Common myeloid progenitor, CD34-positive (primary cell): ENCODE measurements at regions not wholly inside any gene's neighbourhood (a gene's known extent, or its start where the extent isn't known, plus 50 kb on each side); places are given as distances from the start of the nearest gene placed in this dataset.
"Not testable (repeated sequence)": the region's sequence is repeated elsewhere in the genome, so short reads cannot be mapped to it uniquely, and the experiment has no call there.

Experiments used
- CTCF ChIA-PET: fragments of 350-600 bp; sonication (Branson Sonifier 250); formaldehyde crosslinking; loops from one replicate; lab custom pipeline; 2021; ENCODE audit warnings: antibody characterized with exemption; lab: Charles Lee
- POLR2A ChIA-PET: fragments of 350-600 bp; sonication (Branson Sonifier 250); formaldehyde crosslinking; loops from one replicate; lab custom pipeline; 2021; ENCODE audit warnings: antibody characterized with exemption; lab: Charles Lee
- DNase-seq, 3 donors: peaks; one replicate each; pipeline versions ENCODE4 v3.0.0 to v3.0.0-alpha.2; 2013
- H3K27ac ChIP-seq, 2 experiments: 1 replicate in 1 of 2; 2 replicates in 1 of 2; pipeline ENCODE4 v1.7.0; 2013; ENCODE audit warnings: inconsistent platforms in 2 of 2, low read length in 2 of 2, mild to moderate bottlenecking in 2 of 2, low read depth in 1 of 2, moderate library complexity in 1 of 2; ENCODE audit not compliant: severe bottlenecking in 2 of 2, insufficient read depth in 1 of 2, poor library complexity in 1 of 2
- H3K27me3 ChIP-seq, 5 experiments: replicated peaks in 2 of 5; 1 replicate in 3 of 5; 2 replicates in 2 of 5; pipeline versions ENCODE4 v1.6.1 to v1.7.0; 2013; ENCODE audit warnings: low read length in 4 of 5, mild to moderate bottlenecking in 2 of 5, moderate library complexity in 2 of 5, inconsistent platforms in 1 of 5; ENCODE audit not compliant: insufficient read depth in 5 of 5, control insufficient read depth in 4 of 5
- H3K36me3 ChIP-seq, 4 experiments: 1 replicate in 2 of 4; 2 replicates in 2 of 4; pipeline versions ENCODE4 v1.6.1 to v1.7.0; 2013; ENCODE audit warnings: low read length in 3 of 4, control low read depth in 1 of 4, mild to moderate bottlenecking in 1 of 4; ENCODE audit not compliant: control insufficient read depth in 4 of 4, insufficient read depth in 4 of 4
- H3K4me1 ChIP-seq, 4 experiments: 1 replicate in 3 of 4; 2 replicates in 1 of 4; pipeline versions ENCODE4 v1.6.1 to v1.7.1; 2013; ENCODE audit warnings: low read length in 3 of 4, mild to moderate bottlenecking in 3 of 4, control low read depth in 1 of 4, inconsistent platforms in 1 of 4, moderate library complexity in 1 of 4; ENCODE audit not compliant: control insufficient read depth in 4 of 4, insufficient read depth in 4 of 4; ENCODE audit errors: control extremely low read depth in 1 of 4
- H3K4me3 ChIP-seq, 7 experiments: 1 replicate in 4 of 7; 2 replicates in 3 of 7; pipeline versions ENCODE4 v1.5.1 to v1.7.0; 2013; ENCODE audit warnings: mild to moderate bottlenecking in 7 of 7, low read length in 6 of 7, moderate library complexity in 6 of 7, inconsistent platforms in 2 of 7, low read depth in 2 of 7, control low read depth in 1 of 7; ENCODE audit not compliant: insufficient read depth in 4 of 7, control insufficient read depth in 1 of 7; ENCODE audit errors: extremely low read depth in 1 of 7
- H3K9me3 ChIP-seq, 5 experiments: 1 replicate in 4 of 5; 2 replicates in 1 of 5; pipeline versions ENCODE4 v1.6.1 to v1.7.1; 2013; ENCODE audit warnings: low read length in 4 of 5, mild to moderate bottlenecking in 2 of 5, inconsistent platforms in 1 of 5, low read depth in 1 of 5, moderate library complexity in 1 of 5; ENCODE audit not compliant: control insufficient read depth in 4 of 5, insufficient read depth in 2 of 5; ENCODE audit errors: control extremely low read depth in 1 of 5
- WGBS: methylation state at CpG from one replicate; pipeline ENCODE4 v1.1.5; 2013; ENCODE audit not compliant: insufficient coverage; 5-methylcytosine and 5-hydroxymethylcytosine counted together

- no peak overlapping the region for H3K4me3 ChIP-seq
- no CpG with 5 or more reads among the region's 3 CpGs for WGBS
These were observed 534.8 kb upstream of the HTR2C start for GRCh38 chrX:114049063-114049462.

GRCh38 chrX:114047558-114047957, 536.3 kb upstream of the HTR2C start:
- Histone ChIP-seq H3K27me3 (no peaks in the 10 kb centered on the region), H3K9me3 (no peaks in the 10 kb centered on the region), H3K27ac (no peak overlapping the region), H3K36me3 (no peaks in the 10 kb centered on the region), H3K4me1 (no peaks in the 10 kb centered on the region), H3K4me3 (no peak overlapping the region)
- WGBS, result 49% methylated on average over 5 of the region's 7 CpGs
- CTCF ChIA-PET, result interaction anchor here (1.2 kb wide), 1 partner anchor 18 kb away, joined by 4 read pairs; no protein-coding TSS in a partner anchor
- no peak for DNase-seq
- POLR2A ChIA-PET, result no interaction called here

More at GRCh38 chrX:114049063-114049462, 534.8 kb upstream of the HTR2C start:
- Histone ChIP-seq H3K9me3 (no peaks in the 10 kb centered on the region), H3K36me3 (no peaks in the 10 kb centered on the region), H3K27me3 (no peaks in the 10 kb centered on the region), H3K4me1 (no peaks in the 10 kb centered on the region), H3K27ac (no peak overlapping the region)
- CTCF ChIA-PET, result no interaction called here
- POLR2A ChIA-PET, result no interaction called here
- DNase-seq, result no peak

- H3K9me3 ChIP-seq, result no peaks in the 10 kb centered on the region
- POLR2A ChIA-PET, result no interaction called here
- no peaks in the 10 kb centered on the region for H3K27me3 ChIP-seq
- no peaks in the 10 kb centered on the region for H3K36me3 ChIP-seq
- WGBS, result 95% methylated on average over 3 of the region's 6 CpGs
- H3K4me3 ChIP-seq, result no peak overlapping the region
- DNase-seq, result no peak
- H3K4me1 ChIP-seq, result no peaks in the 10 kb centered on the region
- CTCF ChIA-PET, result interaction anchor here (1.2 kb wide), 1 partner anchor 19 kb away, joined by 4 read pairs; no protein-coding TSS in a partner anchor
- no peak overlapping the region for H3K27ac ChIP-seq
These were observed 537.1 kb upstream of the HTR2C start for GRCh38 chrX:114046695-114047279.

GRCh38 chrX:114041470-114041869, 542.4 kb upstream of the HTR2C start:
- H3K4me3 ChIP-seq, POLR2A ChIA-PET, CTCF ChIA-PET, H3K36me3 ChIP-seq, H3K9me3 ChIP-seq, H3K27me3 ChIP-seq, H3K4me1 ChIP-seq, H3K27ac ChIP-seq, DNase-seq: not testable (repeated sequence)
- 95% methylated on average over 4 of the region's 8 CpGs for WGBS

- H3K4me3 ChIP-seq, H3K27me3 ChIP-seq, H3K4me1 ChIP-seq, POLR2A ChIA-PET, H3K36me3 ChIP-seq, H3K27ac ChIP-seq, CTCF ChIA-PET, H3K9me3 ChIP-seq, DNase-seq: not testable (repeated sequence)
- 83% methylated on average over 13 of the region's 18 CpGs for WGBS
These were observed 543.1 kb upstream of the HTR2C start for GRCh38 chrX:114040661-114041269.

GRCh38 chrX:114040111-114040510, 543.8 kb upstream of the HTR2C start:
- H3K27me3 ChIP-seq, H3K27ac ChIP-seq, H3K36me3 ChIP-seq, H3K4me1 ChIP-seq, DNase-seq, H3K4me3 ChIP-seq, H3K9me3 ChIP-seq, POLR2A ChIA-PET, CTCF ChIA-PET: not testable (repeated sequence)
- WGBS, result 77% methylated on average over 2 of the region's 8 CpGs

GRCh38 chrX:114038358-114038757, 545.5 kb upstream of the HTR2C start:
- Histone ChIP-seq H3K36me3 (no peaks in the 10 kb centered on the region), H3K27me3 (no peaks in the 10 kb centered on the region), H3K27ac (no peak overlapping the region), H3K4me1 (no peaks in the 10 kb centered on the region), H3K4me3 (no peak overlapping the region), H3K9me3 (no peaks in the 10 kb centered on the region)
- ChIA-PET CTCF (no interaction called here), POLR2A (no interaction called here)
- DNase-seq, result no peak
- 38% methylated on average over 1 of the region's 1 CpG for WGBS
